ENCODE measurements at regions not wholly inside any gene's neighbourhood (a gene's known extent, or its start where the extent isn't known, plus 50 kb on each side); places are given as distances from the start of the nearest gene placed in this dataset.
"Not testable (repeated sequence)": the region's sequence is repeated elsewhere in the genome, so short reads cannot be mapped to it uniquely, and the experiment has no call there.

DNA sequence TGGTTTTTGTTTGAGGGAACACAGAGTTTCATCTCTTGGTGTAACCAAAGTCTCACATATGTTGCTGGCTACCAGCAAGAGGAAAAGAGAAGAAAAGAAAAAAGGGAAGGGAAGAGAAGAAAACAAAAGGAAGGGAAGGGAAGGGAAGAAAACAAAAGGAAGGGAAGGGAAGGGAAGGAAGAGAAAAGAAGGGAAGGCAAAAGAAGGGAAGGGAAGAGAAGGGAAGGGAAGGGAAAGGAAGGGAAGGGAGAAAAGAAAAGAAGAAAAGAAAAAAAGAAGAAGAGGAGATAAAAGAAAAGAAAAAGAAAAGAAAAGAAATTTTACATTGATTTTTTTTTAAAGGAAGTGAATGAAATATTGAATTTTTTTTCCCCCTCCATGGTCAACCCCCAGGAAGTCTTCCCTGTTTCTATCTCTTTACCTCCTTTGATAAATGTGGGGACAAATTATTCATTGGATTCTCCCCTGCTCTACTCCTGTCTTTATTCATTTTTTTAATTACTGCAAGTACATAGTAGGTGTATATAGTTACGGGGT, 228.0 kb downstream of the SHOX start:
- DNase-seq (ENCODE audit: extremely low read depth in 1 of 2, low read depth in 1 of 2), result no peak

DNA sequence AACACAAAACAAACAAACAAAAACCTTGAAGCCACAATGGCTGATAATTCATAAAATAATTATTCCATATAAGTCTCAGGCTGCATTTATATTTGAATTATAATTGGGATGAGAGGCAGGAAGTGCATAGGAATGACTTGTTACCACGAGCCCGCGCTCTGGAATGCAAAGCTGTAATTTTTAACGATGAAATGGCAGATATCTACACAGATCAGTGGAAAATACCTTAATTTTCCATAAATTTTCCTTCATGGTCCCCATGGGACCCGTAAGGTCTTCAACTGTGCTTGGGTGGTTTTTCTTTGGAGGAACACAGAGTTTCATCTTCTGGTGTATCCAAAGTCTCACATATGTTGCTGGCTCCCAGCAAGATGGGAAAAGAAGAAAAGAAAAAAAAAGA, 226.8 kb downstream of the SHOX start:
- DNase-seq (ENCODE audit: extremely low read depth in 1 of 2, low read depth in 1 of 2), result no peak

DNA sequence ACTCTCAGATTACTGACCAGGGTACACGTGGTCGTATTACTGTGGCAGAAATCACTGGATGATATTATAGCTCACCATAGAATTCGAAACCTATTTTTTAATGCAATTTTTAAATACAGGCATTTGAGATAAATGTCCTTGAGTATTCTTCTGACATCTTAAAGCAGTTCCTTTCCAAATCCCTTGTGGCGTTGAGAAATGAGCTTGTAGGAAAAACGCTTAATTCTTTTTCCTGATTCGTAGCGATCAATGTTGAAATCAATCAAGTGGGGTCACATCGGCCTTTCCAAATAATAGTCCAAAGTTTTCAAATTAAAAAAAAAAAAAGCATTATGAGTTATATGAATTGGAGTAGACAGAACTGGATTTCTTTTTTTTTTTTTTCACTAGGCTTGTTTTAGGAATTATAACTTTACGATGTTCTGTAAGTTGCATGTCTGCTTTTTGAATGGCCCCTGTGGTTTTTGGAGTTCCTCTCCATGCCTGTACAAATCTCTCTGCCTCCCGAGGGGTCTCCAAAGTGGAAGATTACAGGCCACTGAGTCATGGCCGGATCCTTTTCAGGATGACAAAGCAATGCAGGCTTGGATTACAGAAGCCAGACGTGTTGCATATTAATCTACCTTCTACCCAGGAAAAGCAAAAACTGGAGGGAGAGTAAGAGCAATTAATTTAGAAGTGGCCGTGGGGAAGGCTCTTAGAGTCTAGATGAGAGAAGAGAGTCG, 226.1 kb downstream of the SHOX start:
- no peak for DNase-seq (ENCODE audit: extremely low read depth in 1 of 2, low read depth in 1 of 2)

DNA sequence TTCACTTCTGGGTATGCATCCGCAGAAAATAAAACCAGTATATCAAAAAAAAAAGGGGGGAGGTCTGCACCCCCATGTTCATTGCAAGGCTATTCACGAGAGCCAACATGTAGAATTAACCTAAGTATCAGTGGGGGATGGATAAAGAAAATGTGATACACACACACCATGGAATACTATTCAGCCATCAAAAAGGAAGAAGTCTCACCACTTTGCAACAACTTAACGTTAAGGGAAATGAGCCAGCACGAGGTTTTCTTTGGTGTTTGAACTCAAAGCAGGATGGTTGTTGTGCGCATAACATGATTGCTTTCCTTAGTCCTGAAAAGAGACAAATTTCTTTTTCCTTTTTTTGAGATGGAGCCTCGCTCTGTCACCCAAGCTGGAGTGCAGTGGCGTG, 222.7 kb downstream of the SHOX start:
- no peak for DNase-seq (ENCODE audit: extremely low read depth in 1 of 2, low read depth in 1 of 2)

DNA sequence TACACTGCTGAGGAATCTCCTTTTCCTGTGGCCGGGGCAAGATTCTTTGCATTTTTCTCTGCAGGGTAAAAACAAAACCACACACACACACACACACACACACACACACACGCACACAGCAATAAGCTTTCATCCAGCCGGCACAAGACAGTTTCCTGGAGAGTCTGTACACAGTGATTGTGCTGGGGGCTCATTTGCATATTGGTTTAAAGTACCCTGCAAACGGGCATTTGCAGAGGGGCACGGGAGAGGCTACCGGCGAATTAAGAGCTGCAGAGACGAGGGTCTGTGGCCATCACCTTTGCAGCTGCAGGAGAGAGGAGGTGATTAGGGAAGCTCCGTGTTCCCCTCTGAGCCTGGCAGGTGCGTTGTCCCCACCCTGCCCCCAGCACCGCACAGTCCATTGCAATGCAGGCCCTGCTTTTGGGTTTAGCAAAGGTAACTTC, 219.9 kb downstream of the SHOX start:
- DNase-seq (ENCODE audit: extremely low read depth in 1 of 2, low read depth in 1 of 2), result no peak

DNA sequence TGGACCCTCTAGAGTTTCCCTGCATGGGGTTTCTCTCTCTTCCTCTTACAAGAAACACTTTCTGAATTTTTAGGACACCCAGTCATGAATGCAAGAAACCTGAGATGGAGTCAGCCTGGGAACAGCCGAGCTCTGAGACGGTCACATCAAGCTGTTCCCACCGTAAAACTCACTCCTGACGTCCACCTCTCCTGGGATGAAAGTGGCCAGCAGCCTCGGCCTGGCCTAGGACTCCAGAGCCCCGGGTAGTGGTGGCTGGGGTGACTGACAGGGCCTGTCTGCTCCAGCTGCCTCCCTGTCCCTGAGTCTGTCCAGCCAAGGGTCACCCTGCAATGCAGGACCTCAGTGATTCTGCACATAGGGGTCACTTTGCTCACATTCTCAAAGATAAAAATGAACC, 217.8 kb downstream of the SHOX start:
- no peak for DNase-seq (ENCODE audit: extremely low read depth in 1 of 2, low read depth in 1 of 2)

DNA sequence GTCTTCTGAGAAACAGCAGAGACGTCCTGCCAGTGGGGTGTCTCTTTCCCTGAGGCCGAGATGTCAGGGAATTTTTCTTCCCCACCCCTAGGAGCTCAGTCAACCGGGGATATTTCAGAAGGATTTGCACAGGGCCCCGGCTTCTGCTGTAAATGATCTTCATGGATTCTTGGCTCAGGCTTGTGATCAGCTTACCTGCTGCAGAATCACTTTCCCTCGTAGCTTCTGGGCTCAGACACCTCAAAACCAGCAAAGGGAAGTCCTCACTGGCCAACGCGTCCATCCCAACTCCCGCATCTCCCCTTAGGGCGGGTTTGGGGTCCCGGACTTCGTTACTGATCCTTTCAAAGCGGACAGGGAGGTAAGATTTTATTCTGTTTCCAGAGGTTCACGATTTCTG, 212.7 kb downstream of the SHOX start:
- DNase-seq (ENCODE audit: extremely low read depth in 1 of 2, low read depth in 1 of 2), result no peak

DNA sequence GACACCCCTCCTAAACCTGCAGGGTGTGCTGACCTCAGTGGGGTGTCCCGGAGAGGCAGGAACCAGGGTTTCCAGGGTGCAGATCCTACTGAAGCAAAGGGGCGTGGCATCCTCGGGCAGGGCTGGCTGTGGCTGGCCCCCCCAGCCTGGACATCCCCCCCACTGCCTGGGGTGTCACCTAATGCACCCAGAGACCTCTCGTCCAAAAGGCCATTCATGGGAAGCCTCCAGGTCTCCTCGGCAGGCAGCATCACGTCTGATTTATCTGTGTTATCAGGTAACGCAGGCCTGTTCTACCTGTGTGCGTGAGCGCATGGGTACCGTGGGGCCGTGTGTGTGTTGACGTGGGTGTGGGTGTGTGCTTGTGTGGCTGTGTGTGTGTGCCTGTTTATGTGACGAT, 210.0 kb downstream of the SHOX start:
- DNase-seq (ENCODE audit: extremely low read depth in 1 of 2, low read depth in 1 of 2), result no peak

DNA sequence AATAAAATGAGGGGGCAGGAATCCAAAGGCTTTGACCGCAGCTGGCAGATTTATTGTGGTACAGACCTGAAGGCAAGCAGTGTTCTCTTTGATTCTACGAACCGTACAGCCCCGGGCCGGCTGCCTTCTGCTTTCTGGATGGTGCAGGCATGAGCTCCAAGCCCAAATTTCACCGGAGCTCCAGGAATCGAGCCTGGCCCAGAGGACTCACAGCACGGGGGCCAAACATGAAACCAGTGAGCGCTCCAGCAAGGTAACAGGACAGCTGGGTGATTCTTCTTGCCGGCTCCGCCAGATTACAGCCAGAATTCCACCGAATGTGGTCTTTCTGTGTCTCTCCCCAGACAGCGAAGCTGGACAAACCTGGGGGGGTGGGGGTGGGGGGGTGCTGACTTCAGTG, 208.1 kb downstream of the SHOX start:
- DNase-seq (ENCODE audit: extremely low read depth in 1 of 2, low read depth in 1 of 2), result not testable (repeated sequence)

DNA sequence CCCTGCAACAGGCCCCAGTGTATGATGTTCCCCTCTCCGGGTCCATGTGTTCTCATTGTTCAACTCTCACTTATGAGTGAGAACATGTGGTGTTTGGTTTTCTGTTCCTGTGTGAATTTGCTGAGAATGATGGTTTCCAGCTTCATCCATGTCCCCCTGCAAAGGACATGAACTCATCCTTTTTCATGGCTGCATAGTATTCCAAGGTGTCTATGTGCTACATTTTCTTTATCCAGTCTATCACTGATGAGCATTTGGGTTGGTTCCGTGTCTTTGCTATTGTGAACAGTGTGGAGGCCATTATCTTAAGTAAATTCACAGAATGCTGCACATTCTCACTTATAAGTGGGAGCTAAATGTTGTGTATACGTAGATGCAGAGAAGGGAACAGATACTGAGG, 205.3 kb downstream of the SHOX start:
- not testable (repeated sequence) for DNase-seq (ENCODE audit: extremely low read depth in 1 of 2, low read depth in 1 of 2)

DNA sequence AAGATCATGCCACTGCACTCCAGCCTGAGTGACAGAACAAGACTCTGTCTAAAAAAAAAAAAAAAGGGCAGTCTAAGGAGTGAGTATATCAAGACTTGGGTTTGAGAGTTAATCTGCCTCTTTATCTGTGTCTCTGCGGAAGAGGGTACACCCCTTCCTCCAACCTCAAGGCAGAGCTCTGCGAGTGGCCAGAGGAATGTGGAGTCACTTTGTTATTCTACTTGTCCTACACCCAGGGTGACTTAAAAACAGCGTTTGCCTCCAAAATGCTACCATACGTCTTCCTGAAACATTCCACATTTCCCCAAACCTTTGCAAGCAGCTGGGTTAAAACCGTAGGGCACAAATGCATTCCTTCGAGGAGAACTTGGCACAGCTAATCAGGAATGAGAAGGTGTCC, 199.9 kb downstream of the SHOX start:
- no peak for DNase-seq (ENCODE audit: extremely low read depth in 1 of 2, low read depth in 1 of 2)

DNA sequence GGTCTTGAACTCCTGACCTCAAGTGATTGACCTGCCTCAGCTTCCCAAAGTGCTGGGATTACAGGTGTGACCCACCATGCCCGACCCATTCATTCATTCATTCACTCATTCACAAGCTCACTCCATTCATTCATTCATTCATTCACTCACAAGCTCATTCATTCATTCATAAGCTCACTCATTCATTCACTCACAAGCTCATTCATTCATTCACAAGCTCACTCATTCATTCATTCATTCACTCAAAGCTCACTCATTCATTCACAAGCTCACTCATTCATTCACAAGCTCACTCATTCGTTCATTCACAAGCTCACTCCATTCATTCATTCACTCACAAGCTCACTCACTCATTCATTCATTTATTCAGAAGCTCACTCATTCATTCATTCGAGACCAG, 198.6 kb downstream of the SHOX start:
- DNase-seq (ENCODE audit: extremely low read depth in 1 of 2, low read depth in 1 of 2), result no peak

DNA sequence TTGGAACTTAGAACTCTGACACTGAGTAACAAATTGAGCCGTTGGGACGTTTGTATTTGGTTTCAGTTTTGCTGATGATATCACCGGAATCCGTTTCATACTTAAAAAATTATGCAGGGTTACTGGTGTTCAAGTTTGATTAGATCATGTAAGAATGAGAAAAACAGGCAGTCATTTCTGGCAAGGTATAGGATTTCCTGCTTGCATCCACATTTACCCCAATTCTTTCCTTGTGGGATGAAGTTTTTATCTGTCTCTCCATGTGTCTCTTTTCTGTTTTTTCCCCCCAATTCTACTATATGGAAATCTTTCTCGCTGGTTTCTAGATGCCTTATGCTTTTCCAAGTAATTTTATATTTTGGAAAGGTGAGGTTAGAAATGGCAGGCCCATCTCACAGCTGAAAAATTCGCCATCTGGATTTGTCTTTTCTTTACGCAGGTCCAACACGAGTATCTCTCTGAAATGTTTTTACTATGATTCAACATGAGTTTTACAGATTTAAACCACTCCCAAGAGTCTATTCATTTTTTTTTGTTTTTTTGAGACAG, 197.9 kb downstream of the SHOX start:
- no peak for DNase-seq (ENCODE audit: extremely low read depth in 1 of 2, low read depth in 1 of 2)

DNA sequence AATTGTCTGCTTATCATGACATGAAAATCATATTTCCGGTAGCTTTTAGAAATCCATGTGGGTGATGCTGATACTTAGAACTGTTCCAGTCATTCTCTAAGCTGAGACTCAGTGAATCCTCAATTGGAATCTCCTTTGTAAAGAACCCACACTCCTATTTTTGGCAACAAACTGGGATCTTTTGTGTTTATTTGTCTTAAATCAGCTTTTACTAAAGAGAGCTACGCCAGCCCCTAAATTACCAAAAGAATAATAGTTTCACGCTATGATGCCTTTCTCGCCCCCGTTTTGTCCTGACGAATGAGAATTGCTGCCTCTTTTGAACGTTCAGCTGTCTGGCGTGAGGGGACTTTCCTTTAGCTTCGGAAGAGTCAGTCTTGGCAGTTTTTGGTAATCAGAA, 195.9 kb downstream of the SHOX start:
- DNase-seq (ENCODE audit: extremely low read depth in 1 of 2, low read depth in 1 of 2), result no peak

DNA sequence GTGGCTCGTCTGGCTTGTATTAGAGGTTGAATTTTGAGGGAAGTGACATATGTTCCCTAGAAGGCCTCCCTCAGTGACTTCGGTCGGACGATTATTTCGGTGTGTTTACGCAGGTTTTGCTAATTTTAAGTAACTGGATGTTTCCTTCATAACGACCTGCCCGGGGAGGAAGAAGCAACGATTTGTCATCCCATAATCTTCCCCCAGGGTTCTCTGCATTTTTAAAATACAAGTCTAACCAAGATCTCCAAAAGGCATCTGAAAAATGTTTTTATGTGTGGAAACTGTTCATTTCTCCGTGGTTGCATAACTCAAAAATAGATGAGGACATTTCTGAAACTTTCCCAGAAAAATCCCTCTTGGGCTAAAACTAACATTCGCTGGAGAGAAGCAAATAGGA, 195.4 kb downstream of the SHOX start:
- no peak for DNase-seq (ENCODE audit: extremely low read depth in 1 of 2, low read depth in 1 of 2)

DNA sequence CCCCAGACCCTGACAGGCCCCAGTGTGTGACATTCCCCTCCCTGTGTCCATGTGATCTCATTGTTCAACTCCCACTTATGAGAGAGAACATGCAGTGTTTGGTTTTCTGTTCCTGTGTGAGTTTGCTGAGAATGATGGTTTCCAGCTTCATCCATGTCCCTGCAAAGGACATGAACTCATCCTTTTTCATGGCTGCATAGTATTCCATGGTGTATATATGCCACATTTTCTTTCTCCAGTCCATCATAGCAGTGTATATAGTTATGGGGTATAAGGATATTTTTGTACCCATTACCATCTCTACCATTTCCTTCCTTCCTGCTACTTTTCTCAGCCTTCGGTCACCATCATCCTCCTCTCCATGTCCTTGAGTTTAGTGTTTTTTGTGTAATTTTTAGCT, 192.5 kb downstream of the SHOX start:
- DNase-seq (ENCODE audit: extremely low read depth in 1 of 2, low read depth in 1 of 2), result not testable (repeated sequence)

DNA sequence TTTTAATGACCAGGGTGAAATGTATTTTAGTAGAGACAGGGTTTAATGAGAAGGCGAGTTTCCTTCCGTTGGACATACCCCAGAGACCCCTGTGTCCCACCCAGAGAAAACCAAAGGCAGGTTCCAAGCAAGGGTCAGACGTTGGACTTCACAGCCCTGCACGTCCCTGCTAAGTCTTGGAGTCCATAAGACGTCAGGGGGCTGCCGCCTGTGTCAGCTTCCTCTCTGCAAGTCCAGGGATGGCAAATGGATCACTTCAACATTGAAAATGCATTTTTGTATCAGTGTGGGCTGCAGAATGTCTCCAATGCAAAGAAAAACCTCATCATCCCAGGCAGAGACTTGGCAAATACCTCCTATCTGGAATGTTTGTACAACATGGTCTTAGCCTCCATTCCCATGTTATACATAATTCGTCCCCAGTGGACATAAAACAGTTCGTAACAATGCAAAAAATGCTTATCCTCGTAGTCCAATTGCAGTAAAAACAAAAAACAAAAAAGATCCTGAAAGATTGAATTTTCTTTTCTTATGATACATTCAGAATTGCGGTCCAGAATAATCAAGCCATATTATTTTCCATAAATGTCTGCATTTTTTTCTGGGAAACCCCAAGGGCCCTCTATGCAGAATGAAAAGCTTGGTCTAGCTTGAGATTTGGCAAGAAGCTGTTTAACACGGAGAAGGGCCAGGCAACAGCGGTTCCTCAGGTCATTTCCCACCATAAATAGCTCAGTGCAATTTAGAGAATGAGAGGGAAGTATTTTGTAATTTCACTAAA, 190.9 kb downstream of the SHOX start:
- no peak for DNase-seq (ENCODE audit: extremely low read depth in 1 of 2, low read depth in 1 of 2)

DNA sequence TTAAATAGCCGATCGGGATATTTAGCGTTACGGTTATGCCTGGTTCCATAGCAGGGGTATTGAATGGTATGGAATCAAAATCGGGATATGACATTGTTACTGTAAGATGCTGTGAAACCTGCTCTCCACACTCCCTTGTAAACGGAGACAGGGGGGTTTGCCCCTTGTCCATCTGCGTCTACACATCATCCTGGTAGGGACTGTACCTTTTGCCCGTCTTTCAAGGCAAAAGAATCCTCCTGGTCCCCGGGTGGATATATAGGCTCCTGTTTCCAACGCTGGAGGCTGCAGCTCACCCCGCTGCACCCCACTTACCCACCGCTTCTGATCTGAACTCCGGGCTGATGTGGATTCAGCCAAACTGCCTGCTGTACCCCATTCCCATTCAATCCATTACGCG, 189.1 kb downstream of the SHOX start:
- no peak for DNase-seq (ENCODE audit: extremely low read depth in 1 of 2, low read depth in 1 of 2)

DNA sequence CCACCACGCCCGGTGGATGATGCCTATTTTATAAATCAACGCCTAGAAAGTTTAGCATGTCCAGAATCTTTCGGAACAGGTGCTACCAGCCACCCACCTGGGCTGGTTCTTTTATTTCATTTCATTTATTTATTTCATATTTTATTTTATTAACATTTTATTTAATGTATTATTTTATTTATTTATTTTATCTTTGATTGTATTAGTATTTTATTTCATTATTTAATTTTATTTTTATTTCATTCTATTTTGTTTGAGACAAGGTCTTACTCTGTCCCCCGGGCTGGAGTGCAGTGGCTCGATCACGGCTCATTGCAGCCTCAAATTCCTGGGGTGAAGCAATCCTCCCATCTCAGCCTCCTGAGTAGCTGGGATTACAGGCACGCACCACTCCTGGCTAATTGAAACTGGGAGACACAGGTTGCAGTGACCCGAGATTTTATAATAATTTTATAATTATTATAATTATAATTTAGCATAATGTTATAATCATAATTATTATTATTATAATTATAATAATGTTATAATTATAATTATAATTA, 187.2 kb downstream of the SHOX start:
- DNase-seq (ENCODE audit: extremely low read depth in 1 of 2, low read depth in 1 of 2), result no peak

DNA sequence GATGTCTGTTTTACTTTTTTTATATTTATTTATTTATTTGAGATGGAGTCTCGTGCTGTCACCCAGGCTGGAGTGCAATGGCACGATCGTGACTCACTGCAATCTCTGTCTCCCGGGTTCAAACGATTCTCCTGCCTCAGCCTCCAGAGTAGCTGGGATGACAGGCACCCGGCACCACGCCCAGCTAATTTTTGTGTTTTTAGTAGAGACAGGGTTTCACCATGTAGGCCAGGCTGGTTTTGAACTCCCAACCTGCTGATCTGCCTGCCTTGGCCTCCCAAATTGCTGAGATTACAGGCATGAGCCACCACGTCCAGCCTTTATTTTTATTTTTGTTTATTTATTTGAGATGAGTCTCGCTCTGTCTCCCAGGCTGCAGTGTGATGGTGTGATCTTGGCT, 186.6 kb downstream of the SHOX start:
- not testable (repeated sequence) for DNase-seq (ENCODE audit: extremely low read depth in 1 of 2, low read depth in 1 of 2)

DNA sequence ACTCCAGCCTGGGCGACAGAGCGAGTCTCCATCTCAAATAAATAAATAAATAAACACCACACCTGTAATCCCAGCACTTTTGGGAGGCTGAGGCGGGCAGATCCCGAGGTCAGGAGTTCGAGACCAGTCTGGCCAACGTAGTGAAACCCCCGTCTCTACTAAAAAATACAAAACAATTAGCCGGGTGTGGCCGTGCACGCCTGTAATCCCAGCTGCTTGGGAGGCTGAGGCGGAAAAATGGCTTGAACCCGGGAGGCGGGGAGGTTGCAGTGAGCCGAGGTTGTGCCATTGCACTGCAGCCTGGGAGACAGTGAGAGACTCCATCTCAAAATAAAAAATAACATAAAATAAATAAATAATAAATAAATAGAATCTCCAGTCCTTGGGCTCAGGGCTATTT, 185.8 kb downstream of the SHOX start:
- DNase-seq (ENCODE audit: extremely low read depth in 1 of 2, low read depth in 1 of 2), result no peak

DNA sequence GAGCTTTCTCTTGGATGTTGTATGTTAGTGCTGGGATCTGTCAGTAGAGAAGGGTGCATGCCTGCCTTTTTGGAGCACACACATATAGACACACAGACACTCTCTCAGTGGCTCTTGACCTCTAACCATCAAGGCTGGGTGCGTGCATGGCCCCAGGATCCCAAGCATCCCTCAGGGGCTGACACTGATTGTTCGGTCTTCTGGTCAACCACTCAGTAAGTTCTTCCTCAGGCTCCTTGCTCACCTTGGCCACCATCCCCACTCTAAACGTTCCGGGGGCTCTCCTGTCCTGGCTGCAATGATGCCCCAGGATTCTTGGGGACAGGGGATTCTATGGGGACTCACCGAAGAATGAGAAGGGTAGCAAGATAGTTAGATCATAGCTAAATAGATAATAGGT, 179.6 kb downstream of the SHOX start:
- DNase-seq (ENCODE audit: extremely low read depth in 1 of 2, low read depth in 1 of 2), result no peak

Measured in stimulated activated CD8-positive, alpha-beta memory T cell treated with anti-CD3 and anti-CD28 coated beads, Interleukin-7, amount 100 ng/mL, for 48 hours (primary cell).